ENCODE measurements at regions not wholly inside any gene's neighbourhood (a gene's known extent, or its start where the extent isn't known, plus 50 kb on each side); places are given as distances from the start of the nearest gene placed in this dataset.

- DNase-seq, result no peak
Measured at GRCh38 chr6:22621701-22622100, 52.3 kb downstream of the HDGFL1 start.

GRCh38 chr6:22622351-22622750 is 53.0 kb downstream of the HDGFL1 start:
- no peak for DNase-seq

- no peak for DNase-seq
Measured at GRCh38 chr6:22622813-22623212, 53.4 kb downstream of the HDGFL1 start.

- no peak for DNase-seq
Measured at GRCh38 chr6:22627644-22628043, 58.3 kb downstream of the HDGFL1 start.

- DNase-seq, result no peak
Measured at GRCh38 chr6:22631091-22631490, 61.7 kb downstream of the HDGFL1 start.

GRCh38 chr6:22632581-22633145 is 63.3 kb downstream of the HDGFL1 start:
- DNase-seq, result no peak

- no peak for DNase-seq
Measured at GRCh38 chr6:22636452-22636851, 67.1 kb downstream of the HDGFL1 start.

- no peak for DNase-seq
Measured at GRCh38 chr6:22637782-22638181, 68.4 kb downstream of the HDGFL1 start.

- DNase-seq, result no peak
Measured at GRCh38 chr6:22638320-22638719, 69.0 kb downstream of the HDGFL1 start.

- DNase-seq, result no peak
Measured at GRCh38 chr6:22642254-22642653, 72.9 kb downstream of the HDGFL1 start.

GRCh38 chr6:22643780-22644179 is 74.4 kb downstream of the HDGFL1 start:
- DNase-seq, result no peak

GRCh38 chr6:22647719-22648118 is 78.4 kb downstream of the HDGFL1 start:
- no peak for DNase-seq

GRCh38 chr6:22651731-22652130 is 82.4 kb downstream of the HDGFL1 start:
- no peak for DNase-seq

- no peak for DNase-seq
Measured at GRCh38 chr6:22653980-22654610, 84.7 kb downstream of the HDGFL1 start.

- no peak for DNase-seq
Measured at GRCh38 chr6:22656706-22657351, 87.5 kb downstream of the HDGFL1 start.

- no peak for DNase-seq
Measured at GRCh38 chr6:22657352-22657980, 88.1 kb downstream of the HDGFL1 start.

GRCh38 chr6:22658183-22658582 is 88.8 kb downstream of the HDGFL1 start:
- DNase-seq, result no peak

- DNase-seq, result no peak
Measured at GRCh38 chr6:22658934-22659333, 89.6 kb downstream of the HDGFL1 start.

GRCh38 chr6:22664968-22665367 is 95.6 kb downstream of the HDGFL1 start:
- DNase-seq, result no peak

- no peak for DNase-seq
Measured at GRCh38 chr6:22666021-22666420, 96.7 kb downstream of the HDGFL1 start.

- DNase-seq, result no peak
Measured at GRCh38 chr6:22666586-22666985, 97.2 kb downstream of the HDGFL1 start.

- no peak for DNase-seq
Measured at GRCh38 chr6:22667855-22668254, 98.5 kb downstream of the HDGFL1 start.

- DNase-seq, result no peak
Measured at GRCh38 chr6:22668307-22668706, 98.9 kb downstream of the HDGFL1 start.

GRCh38 chr6:22668717-22669116 is 99.4 kb downstream of the HDGFL1 start:
- no peak for DNase-seq

Measured in suppressor macrophage treated with lipopolysaccharide for 1 hour (primary cell).